COR-L47 (cell line): ENCODE measurements at regions not wholly inside any gene's neighbourhood (a gene's known extent, or its start where the extent isn't known, plus 50 kb on each side); places are given as distances from the start of the nearest gene placed in this dataset.
"Not testable (repeated sequence)": the region's sequence is repeated elsewhere in the genome, so short reads cannot be mapped to it uniquely, and the experiment has no call there.

Experiments
- DNase-seq: peaks from one replicate; lab custom pipeline; 2025; lab: John Stamatoyannopoulos, UW

- DNase-seq: no peak
These were observed 533.9 kb upstream of the LRFN5 start for GRCh38 chr14:41072776-41073175.

GRCh38 chr14:41071351-41071750 lies 535.3 kb upstream of the LRFN5 start:
- DNase-seq: no peak

- no peak for DNase-seq
These were observed 543.9 kb upstream of the LRFN5 start for GRCh38 chr14:41062826-41063225.

GRCh38 chr14:41055589-41055988 lies 551.1 kb upstream of the LRFN5 start:
- no peak for DNase-seq

GRCh38 chr14:41051801-41052200 lies 554.9 kb upstream of the LRFN5 start:
- no peak for DNase-seq

- no peak for DNase-seq
These were observed 558.9 kb upstream of the LRFN5 start for GRCh38 chr14:41047763-41048162.

- no peak for DNase-seq
These were observed 569.3 kb upstream of the LRFN5 start for GRCh38 chr14:41037388-41037787.

GRCh38 chr14:41034969-41035368 lies 571.7 kb upstream of the LRFN5 start:
- DNase-seq: no peak

GRCh38 chr14:41022932-41023331 lies 583.7 kb upstream of the LRFN5 start:
- DNase-seq: no peak

- no peak for DNase-seq
These were observed 590.5 kb upstream of the LRFN5 start for GRCh38 chr14:41016213-41016612.

GRCh38 chr14:41000350-41000749 lies 606.3 kb upstream of the LRFN5 start:
- no peak for DNase-seq

GRCh38 chr14:40989260-40989659 lies 617.4 kb upstream of the LRFN5 start:
- no peak for DNase-seq

- DNase-seq: no peak
These were observed 619.2 kb upstream of the LRFN5 start for GRCh38 chr14:40987481-40987880.

GRCh38 chr14:40986655-40987054 lies 620.0 kb upstream of the LRFN5 start:
- DNase-seq: no peak

GRCh38 chr14:40985584-40985983 lies 621.1 kb upstream of the LRFN5 start:
- DNase-seq: no peak

- no peak for DNase-seq
These were observed 623.1 kb upstream of the LRFN5 start for GRCh38 chr14:40983604-40984003.

- DNase-seq: no peak
These were observed 625.4 kb upstream of the LRFN5 start for GRCh38 chr14:40981247-40981646.

- not testable (repeated sequence) for DNase-seq
These were observed 646.4 kb upstream of the LRFN5 start for GRCh38 chr14:40960257-40960656.

- DNase-seq: no peak
These were observed 651.6 kb upstream of the LRFN5 start for GRCh38 chr14:40955131-40955505.

GRCh38 chr14:40954448-40955130 lies 652.1 kb upstream of the LRFN5 start:
- DNase-seq: not testable (repeated sequence)

GRCh38 chr14:40944521-40944920 lies 662.2 kb upstream of the LRFN5 start:
- no peak for DNase-seq

GRCh38 chr14:40936861-40937260 lies 669.8 kb upstream of the LRFN5 start:
- no peak for DNase-seq

GRCh38 chr14:40920380-40920779 lies 686.3 kb upstream of the LRFN5 start:
- no peak for DNase-seq

GRCh38 chr14:40911141-40911540 lies 695.5 kb upstream of the LRFN5 start:
- no peak for DNase-seq

- no peak for DNase-seq
These were observed 696.8 kb upstream of the LRFN5 start for GRCh38 chr14:40909906-40910305.
